NCI-H1105 (cell line): ENCODE measurements at regions not wholly inside any gene's neighbourhood (a gene's known extent, or its start where the extent isn't known, plus 50 kb on each side); places are given as distances from the start of the nearest gene placed in this dataset.

ENCODE experiments used
- DNase-seq: peaks from one replicate; lab custom pipeline; 2025; lab: John Stamatoyannopoulos, UW

DNA sequence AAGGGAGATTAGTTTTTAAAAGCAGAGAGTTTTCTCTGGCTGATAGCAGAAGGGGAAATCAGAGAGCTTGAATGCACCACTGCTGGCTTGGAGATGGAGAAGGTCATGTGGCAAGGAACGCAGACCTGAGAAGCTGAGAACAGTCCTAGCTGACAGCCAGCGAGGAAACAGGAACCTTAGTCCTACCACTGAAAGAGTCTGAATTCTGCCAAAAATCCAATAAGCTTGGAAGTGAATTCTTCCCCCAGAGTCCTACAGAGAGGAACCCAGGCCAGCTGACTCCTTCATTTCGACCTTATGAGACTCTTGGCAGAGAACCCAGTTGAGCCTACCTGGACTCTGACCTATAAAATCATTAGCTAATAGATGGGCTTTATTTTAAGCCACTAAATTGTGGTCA lies 371.9 kb upstream of the TNP1 start:
- no peak for DNase-seq

DNA sequence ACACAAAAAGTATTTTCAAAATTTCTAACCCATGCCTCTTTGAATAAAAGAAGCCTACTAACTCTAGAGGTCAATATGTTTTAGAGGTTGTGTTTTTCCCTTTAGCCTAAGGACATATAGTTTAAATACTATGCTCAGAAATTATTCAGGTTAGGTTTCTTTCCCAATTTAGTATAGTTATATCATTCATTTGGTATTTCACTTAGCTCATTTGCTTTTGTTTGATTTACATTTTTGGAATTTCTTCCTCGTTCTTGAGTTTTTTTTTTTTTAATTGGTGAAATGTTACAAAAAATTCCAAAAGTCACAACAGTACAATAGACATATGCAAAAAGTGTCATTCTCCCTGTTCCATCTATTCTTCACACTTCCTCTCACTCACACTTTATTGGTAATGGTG lies 371.3 kb upstream of the TNP1 start:
- DNase-seq = no peak

DNA sequence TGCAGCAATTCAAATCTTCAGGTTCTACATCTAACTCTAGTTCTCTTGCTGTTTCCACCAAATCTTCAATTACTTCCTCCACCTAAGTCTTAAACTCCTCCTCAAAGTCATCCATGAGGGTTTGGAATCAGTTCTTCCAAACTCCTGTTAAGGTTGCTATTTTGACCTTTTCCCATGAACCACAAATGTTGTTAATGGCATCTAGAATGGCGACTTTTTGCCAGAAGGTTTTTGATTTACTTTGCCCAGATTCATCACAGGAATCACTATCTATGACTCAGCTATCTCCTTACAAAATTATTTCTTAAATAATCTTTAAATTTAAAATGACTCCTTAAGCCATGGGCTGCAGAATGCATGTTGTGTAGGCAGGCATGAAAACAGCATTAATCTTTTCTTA lies 368.9 kb upstream of the TNP1 start:
- no peak for DNase-seq

DNA sequence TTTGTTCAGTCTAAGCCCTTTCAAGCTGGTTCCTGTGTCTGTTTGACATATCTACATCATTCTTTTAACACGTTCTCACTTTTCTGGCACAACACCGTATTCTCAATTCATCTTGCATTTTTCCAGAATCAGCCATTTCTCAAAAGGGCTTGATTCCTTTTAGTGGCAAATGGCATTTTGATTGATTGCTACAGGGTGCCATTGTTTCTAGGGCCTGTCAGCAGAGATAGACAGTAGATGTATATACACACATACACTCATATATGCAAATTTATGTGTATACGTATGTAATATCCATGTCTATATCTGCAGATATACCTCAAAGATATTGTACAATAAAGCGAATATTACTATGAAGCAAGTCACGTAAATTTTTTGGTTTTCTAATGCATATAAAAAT lies 367.9 kb upstream of the TNP1 start:
- no peak for DNase-seq

DNA sequence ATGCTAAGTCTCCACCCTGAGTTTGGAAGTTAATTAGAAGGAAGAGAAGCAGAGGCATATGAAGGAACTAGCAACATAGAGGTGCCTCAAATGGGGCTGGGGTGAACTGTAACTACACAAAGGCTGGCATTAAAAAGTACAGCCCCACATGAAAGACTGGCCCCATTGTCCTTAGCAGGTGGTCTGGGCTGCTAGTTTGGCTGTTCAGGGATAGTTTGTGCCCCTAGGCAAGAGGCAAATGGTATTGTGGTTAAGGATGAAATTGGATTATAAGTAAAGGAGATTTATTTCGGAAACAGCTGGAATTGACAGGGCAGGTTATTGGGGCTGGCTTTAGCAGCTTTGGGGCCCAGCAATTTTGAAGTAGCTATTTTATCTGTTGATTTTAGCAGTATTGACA lies 365.7 kb upstream of the TNP1 start:
- no peak for DNase-seq

DNA sequence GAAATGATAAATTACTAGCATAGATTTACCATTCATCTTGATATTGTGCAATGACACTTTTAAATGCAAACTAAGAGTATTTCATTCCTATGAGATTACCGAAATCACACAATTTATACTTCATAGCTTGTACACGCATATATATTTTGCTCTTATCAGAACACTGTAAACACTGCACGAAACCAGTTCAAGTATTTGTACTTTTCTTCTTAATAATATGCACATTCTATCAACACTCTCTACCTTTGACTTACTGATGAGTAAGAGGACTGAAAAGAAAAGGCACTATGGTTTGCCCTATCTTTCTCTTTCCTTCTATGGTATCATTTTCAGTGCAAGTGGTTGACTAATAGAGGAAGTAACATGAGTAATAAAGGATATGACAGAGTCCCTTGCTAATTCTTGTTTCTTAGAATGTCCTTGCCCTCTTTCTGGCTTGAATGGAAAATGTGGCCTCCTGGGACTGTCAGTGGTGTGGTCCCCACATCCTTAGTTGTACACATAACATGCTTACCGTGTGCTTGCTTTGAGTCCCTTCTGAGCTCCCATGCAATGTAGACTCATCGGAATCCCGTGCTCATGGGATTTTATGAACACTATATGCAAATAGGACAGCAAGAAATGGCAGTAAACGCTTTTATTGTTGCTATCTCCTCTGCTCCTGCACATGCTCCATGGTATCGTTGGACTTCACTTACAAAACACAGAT lies 363.5 kb upstream of the TNP1 start:
- DNase-seq = no peak

DNA sequence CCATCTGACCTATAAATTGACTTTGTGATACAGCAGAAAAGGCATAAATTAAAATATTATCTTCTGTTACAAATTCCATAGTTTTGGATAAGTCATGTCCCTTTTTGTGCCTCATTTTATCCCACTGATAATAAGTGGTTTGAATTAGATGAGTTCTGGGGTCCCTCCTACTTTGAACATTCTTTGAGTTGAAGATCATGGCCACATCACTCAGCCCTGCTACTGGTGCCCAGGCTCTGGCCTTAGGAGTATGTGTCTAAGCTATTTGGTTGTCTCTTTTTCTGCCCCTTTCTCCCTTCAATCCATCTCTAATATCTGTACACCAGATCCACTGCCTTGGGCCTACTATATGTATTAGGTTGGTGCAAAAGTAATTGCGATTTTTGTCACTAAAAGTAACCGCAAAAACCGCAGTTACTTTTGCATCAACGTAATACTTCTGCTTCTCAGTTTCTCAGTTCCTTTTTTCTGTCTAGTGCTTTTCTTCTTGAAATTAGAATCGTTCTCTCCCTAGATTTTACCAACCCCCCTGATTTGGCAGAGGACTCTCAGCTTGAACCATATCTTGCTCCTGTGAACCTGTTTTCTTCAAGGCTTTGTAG lies 362.5 kb upstream of the TNP1 start:
- no peak for DNase-seq

DNA sequence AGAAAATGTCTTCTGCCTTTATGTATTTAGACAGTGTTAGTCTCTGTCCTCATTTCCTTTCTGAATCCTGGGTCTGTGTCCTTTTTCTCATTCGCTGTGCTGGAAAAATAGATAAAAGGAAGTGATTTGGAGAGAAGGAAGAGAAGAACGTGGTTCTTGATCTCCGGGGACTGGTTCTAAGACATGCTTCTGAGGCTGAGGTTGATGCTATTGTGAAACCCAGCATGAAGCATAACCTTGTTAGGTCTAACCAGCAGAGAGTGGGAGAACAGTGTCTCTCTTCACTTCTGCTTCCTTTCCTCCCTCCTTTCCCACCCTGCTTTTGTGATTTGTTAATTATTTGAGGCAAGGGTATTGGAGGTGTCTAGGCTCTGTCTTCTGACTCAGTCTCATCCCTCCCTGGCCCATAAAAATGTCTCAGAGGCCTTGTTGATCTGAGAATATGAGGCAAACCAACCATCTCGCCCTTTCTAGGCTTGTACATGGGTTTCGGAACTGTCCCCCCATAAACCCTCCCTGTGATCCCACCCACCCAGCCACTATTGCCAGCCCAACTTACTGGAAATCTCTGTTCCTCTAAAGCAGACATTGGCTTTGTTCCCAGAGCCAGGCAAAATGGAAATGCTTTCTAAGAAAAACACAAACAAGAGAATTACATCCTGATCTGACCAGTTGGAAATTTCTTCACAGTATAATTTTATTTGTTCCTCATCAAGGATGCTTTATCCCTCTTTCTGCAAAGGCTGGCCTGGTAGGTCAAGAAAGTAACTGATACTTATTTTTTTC lies 360.6 kb upstream of the TNP1 start:
- no peak for DNase-seq

DNA sequence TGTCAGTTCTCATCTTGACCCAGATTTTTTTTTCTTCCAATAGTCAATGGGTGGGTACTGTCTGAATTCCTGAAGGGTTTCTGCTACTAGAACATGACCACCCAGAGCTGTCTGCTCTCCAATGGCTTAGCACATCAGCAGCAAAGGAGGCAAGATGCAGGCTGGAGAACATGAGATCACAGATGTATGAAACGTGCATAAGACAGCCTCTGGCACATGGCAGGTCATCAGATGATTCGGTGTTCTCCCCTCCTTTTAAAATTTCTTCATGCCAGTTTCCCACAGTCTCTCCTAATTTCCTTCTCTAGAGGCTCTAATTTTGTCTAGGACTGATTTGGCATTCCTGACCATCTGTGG lies 359.3 kb upstream of the TNP1 start:
- no peak for DNase-seq

DNA sequence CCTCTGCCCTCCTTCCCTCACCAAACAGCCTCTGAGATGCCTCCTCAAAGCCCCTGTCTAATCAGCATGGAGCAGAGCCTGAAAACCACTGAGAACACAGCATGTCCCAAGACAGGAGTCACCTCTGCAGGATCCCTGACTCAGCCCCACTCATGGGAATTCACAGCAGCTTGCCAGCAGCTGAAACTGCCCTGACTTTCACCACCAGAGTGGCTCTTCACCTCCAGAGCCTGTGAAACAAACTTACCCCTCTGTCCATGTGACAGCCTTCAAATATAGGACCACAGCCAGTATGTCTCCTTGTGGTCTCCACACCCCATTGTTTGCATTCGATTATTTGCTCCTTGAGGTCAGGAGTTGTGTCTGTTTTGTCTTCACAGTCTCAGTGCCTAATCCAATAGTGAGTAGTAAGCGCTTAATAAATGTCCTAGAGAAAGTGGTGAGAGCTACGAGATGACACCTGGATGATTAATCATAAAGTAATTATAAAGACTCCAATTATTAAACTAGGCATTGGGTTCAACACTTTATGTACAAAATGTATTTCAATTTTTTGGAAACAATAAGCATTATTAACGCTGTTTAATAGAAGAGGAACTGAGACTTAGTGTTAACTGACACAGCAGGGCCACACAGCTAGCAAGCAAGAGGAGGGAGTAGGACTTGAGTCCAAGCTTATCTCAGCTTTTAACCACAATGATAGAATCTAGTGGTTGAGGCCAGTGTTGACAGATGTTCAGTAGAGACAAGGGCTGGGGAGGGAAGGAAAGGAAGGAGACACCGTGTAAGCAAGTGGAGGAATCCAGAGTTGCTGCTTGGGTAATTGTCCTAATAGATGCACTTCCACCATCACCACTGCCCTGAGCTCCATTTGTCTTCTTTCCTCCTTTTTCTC lies 358.7 kb upstream of the TNP1 start:
- DNase-seq = no peak

DNA sequence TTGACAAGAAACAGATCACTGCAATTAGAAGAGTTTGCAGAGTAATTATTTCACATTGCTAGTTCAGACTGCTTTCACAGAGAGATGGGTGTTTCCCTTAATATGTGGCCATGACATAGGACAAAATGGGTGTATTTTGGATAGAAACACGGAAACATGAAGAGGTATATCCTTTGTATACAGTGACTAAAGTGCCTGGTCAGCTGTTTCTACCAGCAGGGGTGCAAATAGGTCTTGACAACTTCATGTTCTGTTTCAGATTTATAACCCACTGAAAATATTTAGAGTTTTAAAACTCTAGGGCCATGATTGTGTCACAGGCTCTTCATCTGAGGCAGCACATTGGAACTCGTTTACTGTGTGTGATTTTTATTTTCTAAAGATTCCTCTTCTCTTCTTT lies 357.1 kb upstream of the TNP1 start:
- no peak for DNase-seq

DNA sequence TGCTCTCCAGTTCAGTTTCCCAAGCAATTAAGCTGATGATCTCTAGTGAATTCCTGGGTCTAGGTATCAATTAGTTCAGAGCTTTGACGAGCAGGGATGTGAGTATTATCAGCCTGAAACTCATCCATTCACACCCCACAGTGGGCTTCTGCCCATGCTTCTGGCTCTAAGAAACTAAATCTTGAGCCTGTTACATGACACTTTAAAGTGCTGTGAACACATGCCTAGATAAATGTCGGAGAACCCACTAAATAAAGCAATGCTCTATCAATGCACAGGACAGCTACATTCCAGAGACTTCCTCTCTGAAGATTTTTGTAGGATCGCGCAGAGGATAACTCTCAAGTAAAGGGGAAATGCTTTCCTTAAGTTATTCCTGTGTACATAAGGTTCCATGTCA lies 356.5 kb upstream of the TNP1 start:
- DNase-seq = no peak

DNA sequence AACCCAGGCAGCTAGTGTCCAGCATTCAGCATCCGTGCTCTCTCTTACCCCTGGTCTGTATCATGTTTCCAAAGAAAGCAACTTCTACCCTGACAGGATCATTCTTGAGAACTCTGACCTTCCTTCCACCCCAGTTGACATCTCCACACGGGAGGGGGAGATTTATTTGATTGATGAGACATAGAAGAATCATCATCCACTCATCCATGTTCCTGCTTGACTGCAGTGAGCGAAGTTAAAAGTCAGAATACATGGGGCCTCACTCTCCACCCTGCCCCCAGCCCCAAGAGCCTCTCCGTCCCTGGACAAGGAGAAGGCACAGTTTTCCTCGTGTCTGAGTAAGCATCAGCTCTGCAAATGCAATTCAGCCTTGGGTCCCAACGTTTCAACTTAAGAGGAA lies 356.0 kb upstream of the TNP1 start:
- DNase-seq = no peak

DNA sequence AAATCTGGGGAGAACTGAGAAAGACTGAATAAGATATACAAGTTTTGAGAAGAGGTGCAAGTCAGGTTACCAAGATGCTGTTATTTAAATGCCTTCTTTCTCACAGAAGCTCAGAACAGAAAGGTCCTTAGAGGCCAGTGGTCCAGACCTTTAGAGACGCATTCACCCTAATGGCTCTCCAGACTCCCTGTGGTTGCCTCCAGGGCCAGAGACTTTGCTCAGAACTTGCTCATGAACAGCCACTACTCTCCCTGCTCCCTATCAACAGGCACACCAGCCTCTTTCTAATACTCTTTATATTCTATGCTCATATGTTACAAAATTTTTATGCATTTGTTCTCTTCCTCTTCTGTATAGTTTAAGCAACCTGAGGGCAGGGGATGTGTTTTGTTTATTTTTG lies 349.0 kb upstream of the TNP1 start:
- no peak for DNase-seq

DNA sequence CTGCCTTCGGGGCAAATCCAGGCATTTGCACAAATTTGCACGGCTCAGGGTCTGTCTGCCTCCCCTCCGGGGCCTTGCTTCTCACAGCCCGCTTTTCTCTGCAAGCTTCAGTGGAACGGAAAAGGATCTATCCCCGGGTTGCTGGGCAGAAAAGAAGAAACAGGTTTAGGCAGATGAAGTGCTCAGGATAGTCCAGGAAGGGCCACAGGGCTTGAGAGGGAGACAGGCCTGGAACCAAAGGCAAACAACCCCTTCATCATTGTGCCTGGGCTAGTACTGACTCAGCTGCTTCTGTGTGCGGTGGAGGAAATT lies 347.8 kb upstream of the TNP1 start:
- DNase-seq = no peak

DNA sequence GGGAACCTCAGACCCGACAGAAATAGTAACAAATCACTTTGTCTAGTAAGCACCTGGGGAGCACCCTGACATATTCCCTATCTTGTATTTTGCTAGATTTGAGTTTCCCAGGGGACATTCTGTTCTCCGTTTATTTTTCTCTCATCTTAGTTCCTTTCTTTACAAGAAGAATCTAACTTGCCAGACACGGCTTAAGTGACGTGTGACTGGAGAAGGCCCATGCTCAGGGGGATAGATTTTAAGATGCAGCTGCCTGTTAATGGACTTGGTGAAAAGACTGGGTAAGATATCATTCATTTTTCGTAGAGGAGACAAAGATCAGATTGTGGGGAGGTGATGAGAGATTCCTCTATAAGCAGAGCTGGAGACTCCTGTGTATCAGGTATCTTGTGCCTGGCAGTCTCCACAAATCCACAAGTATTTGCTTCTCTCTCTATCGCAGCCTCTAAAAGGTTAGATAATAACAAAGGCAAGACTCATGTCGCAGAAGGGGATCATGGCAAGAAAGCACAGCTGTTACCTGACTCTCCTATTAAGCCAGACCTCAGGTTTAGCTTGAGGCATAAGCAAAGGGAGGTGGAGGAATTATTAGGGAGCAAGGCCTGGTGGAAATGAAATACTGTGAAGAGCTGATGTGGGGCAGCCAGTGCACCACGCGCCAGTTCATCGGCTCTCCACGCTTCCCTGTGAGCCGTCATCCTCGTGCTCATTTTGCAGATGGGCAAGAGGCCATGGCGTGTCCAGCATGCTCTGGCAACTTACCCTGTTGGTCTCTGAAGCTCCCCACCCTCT lies 347.2 kb upstream of the TNP1 start:
- DNase-seq = no peak

DNA sequence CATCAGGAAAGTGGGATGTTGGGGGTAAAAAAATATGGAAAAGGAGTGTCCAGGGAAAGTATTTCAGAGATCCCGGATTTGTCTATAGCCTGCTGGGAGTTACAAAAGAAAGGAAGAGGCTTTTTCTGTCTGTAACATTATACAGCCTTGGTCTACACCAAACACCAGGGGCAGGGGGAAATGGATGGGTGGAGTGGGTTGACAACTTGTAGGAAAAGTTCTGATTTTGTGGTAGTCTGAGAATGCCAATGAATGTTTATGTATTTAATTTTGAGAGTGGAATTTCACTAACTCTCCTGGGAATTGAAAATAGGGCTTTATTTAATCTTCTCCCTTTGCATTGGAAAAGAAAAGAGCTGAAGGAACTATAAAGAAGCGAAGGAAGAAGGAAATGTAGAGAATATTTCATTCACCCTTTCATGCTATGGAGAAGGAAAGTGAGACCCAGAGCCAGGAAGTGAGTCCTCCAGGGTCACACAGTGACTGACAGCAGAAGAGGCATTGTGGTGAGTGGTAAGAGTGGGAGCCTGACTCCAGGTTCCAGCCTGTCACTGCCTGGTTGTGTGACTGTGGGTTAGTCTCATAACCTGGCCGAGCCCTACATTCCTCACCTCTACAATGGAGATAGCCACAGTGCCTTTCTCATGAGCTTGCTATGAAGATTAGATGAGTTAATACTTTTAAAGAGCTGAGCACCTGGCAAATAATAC lies 346.3 kb upstream of the TNP1 start:
- no peak for DNase-seq

DNA sequence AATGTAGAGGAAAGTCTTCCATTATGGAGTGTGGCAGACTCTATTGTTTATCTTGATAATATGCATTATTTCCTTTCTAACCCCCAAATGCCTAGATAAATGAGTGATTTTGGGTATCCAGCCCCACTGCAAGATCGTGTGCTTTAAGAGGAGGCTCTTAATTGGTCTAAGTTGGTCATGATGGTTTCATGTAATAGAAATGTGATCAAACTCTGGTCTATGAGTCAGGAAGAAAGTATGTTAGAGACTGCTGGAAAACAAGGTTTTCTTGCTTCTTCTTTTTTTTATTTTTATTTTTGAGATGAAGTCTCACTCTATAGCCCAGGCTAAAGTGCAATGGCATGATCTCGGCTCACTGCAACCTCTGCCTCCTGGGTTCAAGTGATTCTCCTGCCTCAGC lies 344.5 kb upstream of the TNP1 start:
- no peak for DNase-seq

DNA sequence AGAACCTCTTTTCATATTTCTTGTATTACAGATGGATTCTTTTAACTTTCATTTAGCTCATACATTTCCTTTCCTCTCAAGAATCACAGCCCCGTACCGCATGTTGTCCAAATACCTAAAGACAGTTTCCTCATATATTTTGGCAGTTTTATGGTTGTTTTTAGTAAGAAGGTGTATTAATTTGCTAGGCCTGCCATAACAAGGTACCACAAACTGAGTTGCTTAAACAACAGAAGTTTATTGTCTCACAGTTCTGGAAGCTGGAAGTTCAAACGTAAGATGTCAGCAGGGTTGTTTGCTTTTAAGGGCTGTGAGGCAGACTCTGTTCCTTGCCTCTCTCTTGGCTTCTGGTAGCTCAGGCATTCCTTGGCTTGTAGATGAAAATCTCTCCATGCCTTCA lies 343.2 kb upstream of the TNP1 start:
- no peak for DNase-seq

DNA sequence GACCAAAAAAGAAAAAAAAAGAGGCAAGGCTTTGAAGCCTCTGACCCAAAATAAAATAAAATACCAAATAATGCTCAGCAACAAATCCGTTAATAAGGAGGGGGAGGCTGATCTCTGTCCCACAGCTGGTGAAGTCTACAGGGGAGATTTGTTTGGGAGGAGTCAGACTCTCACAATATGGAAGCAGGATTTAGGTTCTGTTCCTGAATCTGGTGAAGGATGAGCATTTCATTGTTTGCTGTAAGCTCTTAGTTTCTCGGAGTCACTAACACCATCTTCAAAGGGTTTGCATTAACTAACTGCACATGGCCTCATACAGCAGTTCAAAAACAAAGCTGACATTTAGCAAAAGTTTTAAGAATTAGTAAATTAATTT lies 339.4 kb upstream of the TNP1 start:
- DNase-seq = no peak
